Suprapubic skin (tissue), 4 donors: ENCODE measurements at regions not wholly inside any gene's neighbourhood (a gene's known extent, or its start where the extent isn't known, plus 50 kb on each side); places are given as distances from the start of the nearest gene placed in this dataset.

Experiments used
- EP300 ChIP-seq: sonication (generic); formaldehyde crosslinking; IDR thresholded peaks from one replicate; pipeline ENCODE4 v1.6.1; 2017; ENCODE audit warnings: antibody characterized with exemption
- POLR2A ChIP-seq, 2 donors: fragments of 450-650 bp; IDR thresholded peaks; one replicate each; pipeline ENCODE4 v1.6.1; 2017; ENCODE audit warnings: antibody characterized with exemption in 2 of 2, mild to moderate bottlenecking in 2 of 2, moderate library complexity in 2 of 2
- POLR2AphosphoS5 ChIP-seq, 3 donors: sonication (generic); formaldehyde crosslinking; IDR thresholded peaks; one replicate each; pipeline ENCODE4 v1.6.1; 2017; ENCODE audit warnings: antibody characterized with exemption in 3 of 3
- TF ChIP-seq, protein P1 (sequence below), 2 donors: fragments of 200-600 bp in 1 of 2; fragments of 450-650 bp in 1 of 2; sonication (generic) in 1 of 2; IDR thresholded peaks; one replicate each; pipeline ENCODE4 v1.5.1; 2016 to 2019; ENCODE audit warnings: antibody characterized with exemption in 2 of 2, mild to moderate bottlenecking in 1 of 2, moderate library complexity in 1 of 2

DNA sequence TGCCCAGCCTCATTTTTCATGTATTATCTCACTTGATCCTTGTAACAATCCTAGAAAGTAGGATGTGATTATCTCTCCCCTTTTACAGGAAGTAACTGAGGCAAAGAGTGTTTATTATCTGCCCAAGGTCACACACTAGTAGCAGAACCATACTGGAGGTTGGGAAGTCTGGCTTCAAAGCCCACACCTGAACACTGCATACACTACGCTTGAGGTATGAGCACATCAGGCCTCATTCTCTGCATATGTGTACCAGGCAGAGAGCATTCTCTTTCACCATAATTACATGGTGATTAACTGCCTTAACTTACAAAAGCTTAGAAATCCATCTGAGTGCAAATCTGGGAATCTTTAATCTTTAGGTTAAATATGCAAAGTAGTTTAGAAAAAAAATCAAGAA, 361.8 kb downstream of the MFSD1 start:
- TF ChIP-seq, protein P1, sequence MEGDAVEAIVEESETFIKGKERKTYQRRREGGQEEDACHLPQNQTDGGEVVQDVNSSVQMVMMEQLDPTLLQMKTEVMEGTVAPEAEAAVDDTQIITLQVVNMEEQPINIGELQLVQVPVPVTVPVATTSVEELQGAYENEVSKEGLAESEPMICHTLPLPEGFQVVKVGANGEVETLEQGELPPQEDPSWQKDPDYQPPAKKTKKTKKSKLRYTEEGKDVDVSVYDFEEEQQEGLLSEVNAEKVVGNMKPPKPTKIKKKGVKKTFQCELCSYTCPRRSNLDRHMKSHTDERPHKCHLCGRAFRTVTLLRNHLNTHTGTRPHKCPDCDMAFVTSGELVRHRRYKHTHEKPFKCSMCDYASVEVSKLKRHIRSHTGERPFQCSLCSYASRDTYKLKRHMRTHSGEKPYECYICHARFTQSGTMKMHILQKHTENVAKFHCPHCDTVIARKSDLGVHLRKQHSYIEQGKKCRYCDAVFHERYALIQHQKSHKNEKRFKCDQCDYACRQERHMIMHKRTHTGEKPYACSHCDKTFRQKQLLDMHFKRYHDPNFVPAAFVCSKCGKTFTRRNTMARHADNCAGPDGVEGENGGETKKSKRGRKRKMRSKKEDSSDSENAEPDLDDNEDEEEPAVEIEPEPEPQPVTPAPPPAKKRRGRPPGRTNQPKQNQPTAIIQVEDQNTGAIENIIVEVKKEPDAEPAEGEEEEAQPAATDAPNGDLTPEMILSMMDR (IDR thresholded peaks at IDR 0.05): no peak
- TF ChIP-seq EP300 (no peak), POLR2A (IDR thresholded peaks at IDR 0.05) (no peak), POLR2AphosphoS5 (IDR thresholded peaks at IDR 0.05) (no peak)
